Activated CD4-positive, alpha-beta T cell treated with anti-CD3 and anti-CD28 coated beads, Interleukin-2, amount 10 ng/mL, durations not matched to agents 7 days and 5 days (primary cell): ENCODE measurements at regions not wholly inside any gene's neighbourhood (a gene's known extent, or its start where the extent isn't known, plus 50 kb on each side); places are given as distances from the start of the nearest gene placed in this dataset.

Experiments
- CTCF ChIA-PET: fragments of 350-600 bp; sonication (Branson Sonifier 250); formaldehyde crosslinking; loops from one replicate; lab custom pipeline; 2021; ENCODE audit warnings: antibody characterized with exemption; lab: Charles Lee
- POLR2A ChIA-PET: fragments of 350-600 bp; sonication (Branson Sonifier 250); formaldehyde crosslinking; loops from one replicate; lab custom pipeline; 2021; ENCODE audit warnings: antibody characterized with exemption; lab: Charles Lee
- DNase-seq: peaks from one replicate; pipeline ENCODE4 v3.0.0-alpha.2; 2020
- H3K27ac Mint-ChIP-seq: one replicate; pipeline ENCODE4 v1.8.0; 2021; ENCODE audit warnings: mild to moderate bottlenecking, moderate library complexity, mixed read lengths
- H3K27me3 Mint-ChIP-seq: one replicate; pipeline ENCODE4 v1.8.0; 2021; ENCODE audit warnings: mixed read lengths
- H3K36me3 Mint-ChIP-seq: one replicate; pipeline ENCODE4 v1.8.0; 2021; ENCODE audit warnings: low read depth, mixed read lengths
- H3K4me1 Mint-ChIP-seq: one replicate; pipeline ENCODE4 v1.8.0; 2021; ENCODE audit warnings: mixed read lengths
- H3K4me3 Mint-ChIP-seq: one replicate; pipeline ENCODE4 v1.8.0; 2021; ENCODE audit warnings: mild to moderate bottlenecking, moderate library complexity, mixed read lengths
- H3K9me3 Mint-ChIP-seq: one replicate; pipeline ENCODE4 v1.8.0; 2021; ENCODE audit warnings: mixed read lengths

DNA sequence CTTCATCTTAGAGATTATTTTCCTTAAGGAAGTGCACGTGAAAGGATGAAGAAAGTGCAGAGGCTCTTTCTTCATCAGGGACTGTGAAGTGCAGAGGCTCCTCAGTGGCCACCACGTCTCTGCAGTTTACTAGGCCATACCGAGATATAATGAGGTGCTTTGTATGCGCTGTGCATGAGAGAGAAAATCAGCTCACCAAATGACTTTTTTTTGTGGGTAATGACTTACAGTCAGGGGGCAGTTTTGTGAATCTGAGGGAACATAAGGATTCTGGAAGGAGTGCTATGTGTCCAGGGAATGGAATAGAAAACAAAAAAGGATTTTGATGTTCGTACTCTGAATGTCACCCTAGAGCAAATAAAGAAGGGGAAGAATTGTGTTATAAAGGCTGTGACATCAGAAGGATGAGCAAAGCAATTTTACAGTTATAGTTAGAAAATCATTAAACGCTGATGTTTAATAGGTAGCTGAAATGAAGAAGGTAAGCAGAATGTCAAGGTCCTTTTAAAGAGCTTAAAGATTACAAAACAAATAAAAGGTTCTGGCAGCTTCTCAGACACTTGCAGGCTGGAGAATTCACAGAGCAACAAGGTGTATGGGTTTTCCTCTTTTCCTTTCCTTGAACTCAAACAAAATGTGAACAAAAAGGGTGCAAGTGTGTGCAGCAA, 247.5 kb upstream of the NOVA1 start:
- CTCF ChIA-PET: no interaction called here
- no peak for DNase-seq
- POLR2A ChIA-PET: no interaction called here
- H3K4me3 Mint-ChIP-seq: no peak overlapping the region
- no peak overlapping the region for H3K27ac Mint-ChIP-seq
- H3K36me3 Mint-ChIP-seq: no peaks in the 10 kb centered on the region
- peaks cover 11% of the 10 kb centered on the region for H3K9me3 Mint-ChIP-seq
- no peaks in the 10 kb centered on the region for H3K4me1 Mint-ChIP-seq
- no peaks in the 10 kb centered on the region for H3K27me3 Mint-ChIP-seq

DNA sequence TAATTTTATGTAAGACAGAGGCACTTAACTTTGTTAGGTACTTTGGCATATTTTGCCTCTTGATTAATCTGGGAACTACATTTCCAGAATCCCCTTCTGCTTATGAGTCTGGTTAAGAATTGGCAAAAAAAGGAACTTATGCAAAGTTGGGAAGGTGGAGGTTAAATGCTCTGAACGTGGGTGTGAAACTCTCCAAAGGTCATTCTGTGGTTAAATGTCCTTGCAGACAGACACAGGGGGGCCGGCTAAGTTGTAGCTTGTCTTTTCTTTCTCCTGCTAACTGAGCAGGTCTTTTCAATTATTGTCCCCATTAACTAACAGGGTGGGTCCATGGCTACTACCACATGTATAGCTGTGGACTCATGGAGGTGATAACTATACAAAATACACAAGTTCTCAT, 248.6 kb upstream of the NOVA1 start:
- Mint-ChIP-seq H3K9me3 (peaks cover 11% of the 10 kb centered on the region), H3K27me3 (no peaks in the 10 kb centered on the region), H3K36me3 (no peaks in the 10 kb centered on the region), H3K27ac (no peak overlapping the region), H3K4me1 (no peaks in the 10 kb centered on the region), H3K4me3 (no peak overlapping the region)
- DNase-seq: no peak
- ChIA-PET POLR2A (no interaction called here), CTCF (no interaction called here)

DNA sequence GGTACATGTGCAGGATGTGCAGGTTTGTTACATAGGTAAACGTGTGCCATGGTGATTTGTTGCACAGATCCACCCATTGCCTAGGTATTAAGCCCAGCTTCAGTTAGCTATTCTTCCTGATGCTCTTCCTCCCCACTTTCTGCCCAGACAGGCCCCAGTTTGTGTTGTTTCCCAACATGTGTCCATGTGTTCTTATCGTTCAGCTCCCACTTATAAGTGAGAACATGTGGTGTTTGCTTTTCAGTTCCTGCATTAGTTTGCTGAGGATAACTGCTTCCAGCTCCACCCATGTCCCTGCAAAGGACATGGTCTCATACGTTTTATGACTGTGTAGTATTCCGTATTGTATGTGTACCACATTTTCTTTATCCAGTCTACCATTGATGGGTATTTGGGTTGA, 251.7 kb upstream of the NOVA1 start:
- no peaks in the 10 kb centered on the region for H3K27me3 Mint-ChIP-seq
- H3K4me3 Mint-ChIP-seq: no peak overlapping the region
- POLR2A ChIA-PET: no interaction called here
- no peaks in the 10 kb centered on the region for H3K36me3 Mint-ChIP-seq
- no peak for DNase-seq
- peaks cover 11% of the 10 kb centered on the region for H3K9me3 Mint-ChIP-seq
- CTCF ChIA-PET: no interaction called here
- no peaks in the 10 kb centered on the region for H3K4me1 Mint-ChIP-seq
- H3K27ac Mint-ChIP-seq: no peak overlapping the region

DNA sequence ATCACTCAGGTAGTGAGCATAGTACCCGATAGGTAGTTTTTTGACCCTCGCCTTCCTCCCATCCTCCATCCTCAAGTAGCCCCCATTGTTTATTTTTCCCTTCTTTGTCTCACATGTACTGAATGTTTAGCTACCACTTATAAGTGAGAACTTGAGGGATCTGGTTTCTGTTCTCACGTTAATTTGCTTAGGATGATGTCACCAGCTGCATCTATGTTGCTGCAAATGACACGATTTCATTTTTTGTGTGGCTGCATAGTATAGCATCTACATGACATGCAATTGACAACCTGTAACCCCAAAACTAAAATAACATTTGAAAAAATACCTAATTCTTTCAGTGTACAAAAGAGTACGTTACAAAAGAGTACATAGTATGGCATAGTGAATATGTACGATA, 254.0 kb upstream of the NOVA1 start:
- H3K9me3 Mint-ChIP-seq: peaks cover 7% of the 10 kb centered on the region
- no peak overlapping the region for H3K27ac Mint-ChIP-seq
- DNase-seq: no peak
- H3K27me3 Mint-ChIP-seq: no peaks in the 10 kb centered on the region
- no peaks in the 10 kb centered on the region for H3K36me3 Mint-ChIP-seq
- POLR2A ChIA-PET: no interaction called here
- no peaks in the 10 kb centered on the region for H3K4me1 Mint-ChIP-seq
- CTCF ChIA-PET: no interaction called here
- no peak overlapping the region for H3K4me3 Mint-ChIP-seq

DNA sequence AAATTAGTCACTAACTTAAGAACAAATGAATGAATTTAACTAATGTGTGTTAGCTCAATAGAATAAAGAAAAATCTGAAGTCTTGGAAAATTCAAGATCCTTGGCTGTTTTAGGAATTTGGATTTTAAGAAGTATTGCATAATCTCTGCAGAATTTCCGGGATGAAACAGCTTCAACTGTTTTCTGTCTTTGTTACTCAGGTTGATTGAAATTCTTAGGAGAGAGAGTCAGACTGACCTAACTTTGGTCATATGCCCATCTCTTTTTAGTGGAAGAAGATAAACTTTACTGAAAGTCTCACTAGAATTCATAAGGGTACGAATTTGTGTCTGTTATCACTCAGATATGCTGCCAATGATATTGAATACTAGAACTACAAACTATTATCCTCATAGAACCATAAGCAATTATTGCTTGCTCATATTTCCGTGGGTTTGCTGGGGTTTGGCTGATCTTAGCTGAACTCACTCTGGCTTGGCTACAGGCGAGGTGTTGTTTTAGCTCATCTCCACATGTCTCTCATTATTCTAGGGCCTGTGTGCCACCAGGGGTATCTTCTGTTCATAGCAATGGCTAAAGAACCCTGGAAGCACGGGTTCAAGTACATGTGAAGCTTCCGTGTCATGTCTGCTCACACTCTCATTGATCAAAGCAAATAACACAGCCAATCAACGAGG, 257.4 kb upstream of the NOVA1 start:
- ChIA-PET POLR2A (no interaction called here), CTCF (no interaction called here)

DNA sequence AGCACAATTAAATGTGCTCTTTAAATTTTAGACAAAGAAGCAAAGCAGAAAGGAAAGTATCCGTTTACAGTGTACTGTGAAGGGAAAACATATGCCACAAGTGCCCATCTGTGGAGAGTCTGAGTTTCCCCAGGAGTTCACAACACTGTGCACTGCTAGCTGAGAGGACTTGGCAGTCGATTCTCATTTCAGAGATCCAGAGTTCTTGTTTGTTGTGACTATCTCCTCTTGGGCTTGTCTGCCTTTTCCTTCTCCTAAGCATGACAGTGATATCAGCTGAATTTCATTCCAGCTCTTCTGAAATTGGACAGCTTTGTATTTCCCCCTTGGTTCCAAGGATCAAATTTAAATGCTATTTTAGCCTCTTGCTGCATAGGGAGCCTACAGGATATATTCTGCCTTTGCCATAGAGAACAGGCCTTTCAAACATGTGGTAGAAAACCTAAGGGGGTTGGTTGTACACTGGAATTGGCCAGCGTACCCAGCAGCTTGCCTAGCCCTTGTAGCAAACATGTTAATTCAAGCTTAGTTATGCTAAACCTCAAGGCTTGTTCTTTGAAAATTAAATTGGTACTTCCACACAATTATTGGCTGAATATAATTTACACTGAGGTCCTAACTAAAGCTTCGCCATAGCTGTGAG, 259.2 kb upstream of the NOVA1 start:
- DNase-seq: no peak
- CTCF ChIA-PET: interaction anchor here (0.6 kb wide), 1 partner anchor 874 kb away, joined by 4 read pairs; no protein-coding TSS in a partner anchor
- Mint-ChIP-seq H3K4me1 (no peaks in the 10 kb centered on the region), H3K27ac (no peak overlapping the region), H3K9me3 (peaks cover 5% of the 10 kb centered on the region), H3K36me3 (no peaks in the 10 kb centered on the region), H3K27me3 (no peaks in the 10 kb centered on the region), H3K4me3 (no peak overlapping the region)
- POLR2A ChIA-PET: no interaction called here

More for the DNA sequence above, 257.4 kb upstream of the NOVA1 start:
- Mint-ChIP-seq H3K4me3 (no peak overlapping the region), H3K27me3 (no peaks in the 10 kb centered on the region), H3K27ac (no peak overlapping the region), H3K9me3 (peaks cover 5% of the 10 kb centered on the region), H3K4me1 (no peaks in the 10 kb centered on the region), H3K36me3 (no peaks in the 10 kb centered on the region)
- no peak for DNase-seq

DNA sequence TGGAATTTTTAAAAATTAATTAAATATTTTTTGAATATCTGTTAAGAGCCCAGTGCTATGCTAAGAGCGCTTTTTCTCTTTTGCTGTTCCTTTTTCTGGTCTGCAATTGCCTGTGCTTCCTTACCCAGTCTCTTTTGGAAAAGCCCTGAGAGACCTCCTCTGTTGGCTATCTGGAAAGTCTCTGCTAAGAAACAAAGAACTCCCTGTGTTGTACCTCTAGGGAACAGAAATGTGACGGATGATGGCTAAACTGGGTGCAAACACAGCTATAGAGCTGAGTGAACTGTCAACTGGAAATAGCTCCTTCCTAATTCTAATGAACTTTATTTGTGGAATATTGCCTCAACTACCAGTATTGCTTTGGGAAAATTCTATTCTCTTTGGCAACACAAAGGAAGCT, 261.6 kb upstream of the NOVA1 start:
- H3K36me3 Mint-ChIP-seq: no peaks in the 10 kb centered on the region
- H3K4me3 Mint-ChIP-seq: no peak overlapping the region
- H3K9me3 Mint-ChIP-seq: peaks cover 3% of the 10 kb centered on the region
- H3K27me3 Mint-ChIP-seq: no peaks in the 10 kb centered on the region
- CTCF ChIA-PET: no interaction called here
- DNase-seq: no peak
- POLR2A ChIA-PET: no interaction called here
- H3K27ac Mint-ChIP-seq: no peak overlapping the region
- no peaks in the 10 kb centered on the region for H3K4me1 Mint-ChIP-seq

DNA sequence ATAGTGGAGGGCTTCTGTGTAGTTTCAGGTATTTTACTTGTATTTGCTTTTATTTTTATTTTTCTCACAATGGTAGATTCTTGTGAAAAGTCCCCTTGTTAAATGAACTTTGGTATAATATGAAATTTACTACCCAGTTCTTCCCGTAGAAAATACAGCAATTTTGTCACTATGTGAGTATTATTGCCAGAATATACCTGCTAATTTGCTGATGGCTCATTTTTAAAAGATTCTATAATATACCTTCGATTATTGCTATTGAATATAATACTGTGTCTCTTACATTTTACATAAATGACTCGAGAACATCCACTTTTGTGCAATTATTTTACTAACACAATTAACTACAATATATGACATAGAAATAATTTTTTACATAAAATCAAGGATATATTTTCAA, 262.3 kb upstream of the NOVA1 start:
- H3K9me3 Mint-ChIP-seq: peaks cover 3% of the 10 kb centered on the region
- CTCF ChIA-PET: no interaction called here

DNA sequence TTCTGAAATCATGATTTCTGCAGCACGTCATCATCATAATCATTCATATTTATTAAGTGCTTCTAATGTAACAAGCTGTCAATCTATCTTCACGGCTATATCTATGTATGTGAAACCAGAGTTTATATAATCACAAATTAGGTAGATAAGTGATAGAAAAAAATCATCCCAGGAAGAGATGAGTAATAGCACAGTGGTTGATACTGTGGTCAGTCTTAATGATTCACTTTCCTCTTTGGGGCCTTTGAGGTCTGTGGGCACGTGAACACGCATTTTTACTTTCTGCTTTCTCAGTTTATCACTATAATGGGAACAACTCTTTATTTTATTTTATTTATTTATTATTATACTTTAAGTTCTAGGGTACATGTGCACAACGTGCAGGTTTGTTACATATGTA, 265.9 kb upstream of the NOVA1 start:
- Mint-ChIP-seq H3K4me3 (no peak overlapping the region), H3K9me3 (no peaks in the 10 kb centered on the region), H3K27me3 (no peaks in the 10 kb centered on the region), H3K36me3 (no peaks in the 10 kb centered on the region), H3K4me1 (no peaks in the 10 kb centered on the region), H3K27ac (no peak overlapping the region)
- POLR2A ChIA-PET: no interaction called here
- DNase-seq: no peak
- CTCF ChIA-PET: no interaction called here

More for the DNA sequence above, 262.3 kb upstream of the NOVA1 start:
- POLR2A ChIA-PET: no interaction called here
- Mint-ChIP-seq H3K4me3 (no peak overlapping the region), H3K27me3 (no peaks in the 10 kb centered on the region), H3K27ac (no peak overlapping the region), H3K36me3 (no peaks in the 10 kb centered on the region), H3K4me1 (no peaks in the 10 kb centered on the region)
- no peak for DNase-seq

DNA sequence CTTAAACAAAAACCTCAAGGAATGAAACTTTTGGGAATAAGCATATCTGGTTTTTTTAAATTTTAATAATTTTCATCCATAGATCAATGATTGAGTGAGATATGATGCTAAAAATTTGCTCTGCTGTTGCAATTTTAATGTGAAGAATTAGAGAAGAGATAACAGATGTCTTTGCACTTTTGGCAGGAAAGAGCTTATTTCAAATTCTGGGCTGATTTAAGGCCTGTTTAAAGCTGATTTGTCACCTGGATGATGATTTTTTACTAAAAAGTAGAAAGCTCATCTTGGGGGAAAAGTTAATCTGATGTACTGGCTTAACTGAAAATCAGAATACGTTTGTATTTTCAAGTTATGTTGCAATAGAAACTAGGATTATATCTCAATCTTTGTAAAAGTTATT, 268.9 kb upstream of the NOVA1 start:
- CTCF ChIA-PET: interaction anchor here (0.6 kb wide), 1 partner anchor 1642 kb away, joined by 4 read pairs; no protein-coding TSS in a partner anchor

DNA sequence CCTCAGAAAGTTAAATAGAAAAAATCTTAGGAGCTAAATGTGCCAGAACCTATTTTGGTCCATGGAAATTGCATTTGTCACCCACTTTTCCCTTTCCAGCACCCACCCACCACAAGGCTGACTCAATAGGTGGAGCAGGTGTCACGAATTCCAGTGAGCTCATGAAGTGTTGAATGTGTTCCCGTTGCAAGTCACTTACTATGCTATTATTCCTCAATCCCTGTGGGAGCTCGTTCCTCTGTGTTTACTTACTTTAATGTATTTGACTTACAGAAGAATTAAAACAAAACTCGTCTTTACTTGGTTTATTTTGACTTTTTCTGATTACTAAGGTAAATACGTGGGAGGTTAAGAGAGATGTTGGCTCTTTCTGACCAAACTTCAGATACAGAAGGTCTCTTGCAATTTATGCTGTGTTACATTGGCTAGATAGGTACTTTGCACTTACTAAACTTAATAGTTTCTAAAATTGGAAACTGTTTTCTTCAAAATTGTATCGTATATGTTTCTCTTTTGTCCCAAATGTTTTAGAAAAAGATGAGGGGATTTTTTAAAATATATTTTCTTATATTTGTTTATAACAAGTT, 269.4 kb upstream of the NOVA1 start:
- no peaks in the 10 kb centered on the region for H3K4me1 Mint-ChIP-seq
- DNase-seq: no peak
- H3K27ac Mint-ChIP-seq: no peak overlapping the region
- H3K4me3 Mint-ChIP-seq: no peak overlapping the region
- no peaks in the 10 kb centered on the region for H3K27me3 Mint-ChIP-seq
- ChIA-PET CTCF (interaction anchor here (0.6 kb wide), 1 partner anchor 1642 kb away, joined by 4 read pairs; no protein-coding TSS in a partner anchor), POLR2A (no interaction called here)
- no peaks in the 10 kb centered on the region for H3K36me3 Mint-ChIP-seq
- peaks cover 3% of the 10 kb centered on the region for H3K9me3 Mint-ChIP-seq

More for the DNA sequence above, 268.9 kb upstream of the NOVA1 start:
- no peak for DNase-seq
- no peak overlapping the region for H3K27ac Mint-ChIP-seq
- peaks cover 3% of the 10 kb centered on the region for H3K9me3 Mint-ChIP-seq
- H3K4me3 Mint-ChIP-seq: no peak overlapping the region
- H3K36me3 Mint-ChIP-seq: no peaks in the 10 kb centered on the region
- POLR2A ChIA-PET: no interaction called here
- H3K4me1 Mint-ChIP-seq: no peaks in the 10 kb centered on the region
- H3K27me3 Mint-ChIP-seq: no peaks in the 10 kb centered on the region

DNA sequence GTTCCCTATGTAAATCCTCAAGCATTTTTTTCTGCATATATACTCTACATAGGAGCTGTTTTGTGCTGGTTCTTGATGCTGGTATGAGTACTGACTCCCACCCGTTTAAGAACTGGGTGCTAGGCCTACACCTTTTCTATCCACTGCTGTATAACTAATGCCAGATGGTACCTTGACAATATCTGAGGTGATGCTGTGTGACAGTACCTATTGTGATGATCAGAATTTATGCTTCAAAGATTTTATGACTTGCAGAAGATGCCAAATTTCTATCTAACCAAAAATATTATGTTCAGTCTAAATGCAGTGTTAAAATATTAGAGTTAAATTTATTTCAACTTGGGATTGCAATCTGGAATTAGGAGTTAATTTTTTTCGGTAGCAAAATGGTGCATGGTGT, 272.3 kb upstream of the NOVA1 start:
- CTCF ChIA-PET: no interaction called here

More for the DNA sequence above, 272.3 kb upstream of the NOVA1 start:
- POLR2A ChIA-PET: no interaction called here
- Mint-ChIP-seq H3K4me3 (no peak overlapping the region), H3K27me3 (no peaks in the 10 kb centered on the region), H3K4me1 (no peaks in the 10 kb centered on the region), H3K9me3 (peaks cover 3% of the 10 kb centered on the region), H3K27ac (no peak overlapping the region), H3K36me3 (no peaks in the 10 kb centered on the region)
- DNase-seq: no peak
